ENCODE measurements at regions not wholly inside any gene's neighbourhood (a gene's known extent, or its start where the extent isn't known, plus 50 kb on each side); places are given as distances from the start of the nearest gene placed in this dataset.
"Not testable (repeated sequence)": the region's sequence is repeated elsewhere in the genome, so short reads cannot be mapped to it uniquely, and the experiment has no call there.

- H3K4me3 ChIP-seq = no peak overlapping the region
- H3K27ac ChIP-seq = no peak overlapping the region
- WGBS, 2 donors = 59 to 63% methylated on average over 2 of the region's 2 CpGs
- no peaks in the 10 kb centered on the region for H3K36me3 ChIP-seq
- no peaks in the 10 kb centered on the region for H3K9me3 ChIP-seq
- no peak for DNase-seq (ENCODE audit: low spot score in 2 of 2)
- H3K4me1 ChIP-seq = no peaks in the 10 kb centered on the region
- H3K27me3 ChIP-seq = no peaks in the 10 kb centered on the region
- TF ChIP-seq EP300 (IDR thresholded peaks at IDR 0.05) (no peak), POLR2A (IDR thresholded peaks at IDR 0.05) (no peak)
- TF ChIP-seq, protein P1, sequence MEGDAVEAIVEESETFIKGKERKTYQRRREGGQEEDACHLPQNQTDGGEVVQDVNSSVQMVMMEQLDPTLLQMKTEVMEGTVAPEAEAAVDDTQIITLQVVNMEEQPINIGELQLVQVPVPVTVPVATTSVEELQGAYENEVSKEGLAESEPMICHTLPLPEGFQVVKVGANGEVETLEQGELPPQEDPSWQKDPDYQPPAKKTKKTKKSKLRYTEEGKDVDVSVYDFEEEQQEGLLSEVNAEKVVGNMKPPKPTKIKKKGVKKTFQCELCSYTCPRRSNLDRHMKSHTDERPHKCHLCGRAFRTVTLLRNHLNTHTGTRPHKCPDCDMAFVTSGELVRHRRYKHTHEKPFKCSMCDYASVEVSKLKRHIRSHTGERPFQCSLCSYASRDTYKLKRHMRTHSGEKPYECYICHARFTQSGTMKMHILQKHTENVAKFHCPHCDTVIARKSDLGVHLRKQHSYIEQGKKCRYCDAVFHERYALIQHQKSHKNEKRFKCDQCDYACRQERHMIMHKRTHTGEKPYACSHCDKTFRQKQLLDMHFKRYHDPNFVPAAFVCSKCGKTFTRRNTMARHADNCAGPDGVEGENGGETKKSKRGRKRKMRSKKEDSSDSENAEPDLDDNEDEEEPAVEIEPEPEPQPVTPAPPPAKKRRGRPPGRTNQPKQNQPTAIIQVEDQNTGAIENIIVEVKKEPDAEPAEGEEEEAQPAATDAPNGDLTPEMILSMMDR (IDR thresholded peaks at IDR 0.05) = no peak
Observed at GRCh38 chr15:81064253-81064652, 63.5 kb downstream of the TLNRD1 start.

DNA sequence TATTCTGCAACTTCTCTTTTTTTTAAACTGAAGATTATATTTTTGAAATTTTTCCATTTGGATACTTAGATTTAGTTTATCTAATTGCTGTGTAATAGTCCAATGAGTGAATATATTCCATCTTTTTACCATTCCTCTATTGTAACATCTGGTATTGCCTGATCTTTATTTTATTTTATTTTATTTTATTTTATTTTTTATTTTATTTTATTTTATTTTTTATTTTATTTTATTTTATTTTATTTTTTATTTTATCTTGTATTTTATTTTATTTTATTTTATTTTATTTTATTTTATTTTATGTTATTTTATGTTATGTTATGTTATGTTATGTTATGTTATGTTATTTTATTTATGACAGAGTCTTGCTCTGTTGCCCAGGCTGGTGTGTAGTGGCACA lies 66.5 kb upstream of the CFAP161 start:
- H3K9me3 ChIP-seq; H3K4me3 ChIP-seq; H3K36me3 ChIP-seq; DNase-seq (ENCODE audit: low spot score in 2 of 2); H3K27me3 ChIP-seq; H3K27ac ChIP-seq: not testable (repeated sequence)
- peaks cover 0 to 11% (median 4%) of the 10 kb centered on the region in 4 donors for H3K4me1 ChIP-seq

DNA sequence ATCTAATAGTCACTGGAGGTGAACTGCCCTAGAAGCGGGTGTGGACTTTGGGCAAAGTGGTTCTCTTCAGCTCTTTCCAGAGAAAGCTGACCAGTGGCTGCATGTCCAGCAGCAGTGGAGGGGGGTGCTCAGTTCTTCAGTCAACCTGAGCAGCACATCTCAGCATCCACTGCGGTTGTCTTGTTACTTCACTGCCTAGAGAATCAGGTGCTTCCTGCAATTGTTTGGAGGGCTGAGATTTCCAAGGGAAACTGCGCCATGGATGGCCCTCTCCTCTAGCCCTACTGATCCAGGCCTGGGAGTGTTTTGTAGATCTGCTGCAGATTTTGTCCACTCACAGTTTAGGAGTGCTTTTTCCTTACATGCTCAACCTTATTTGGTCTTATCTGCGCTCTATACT lies 65.6 kb upstream of the CFAP161 start:
- H3K4me1 ChIP-seq = peaks cover 0 to 11% (median 4%) of the 10 kb centered on the region in 4 donors
- H3K9me3 ChIP-seq = no peaks in the 10 kb centered on the region
- H3K27me3 ChIP-seq = no peaks in the 10 kb centered on the region
- no peaks in the 10 kb centered on the region for H3K36me3 ChIP-seq
- 93 to 96% methylated on average over 4 of the region's 4 CpGs for WGBS, 2 donors
- TF ChIP-seq POLR2A (IDR thresholded peaks at IDR 0.05) = no peak
- DNase-seq (ENCODE audit: low spot score in 2 of 2) = no peak
- H3K27ac ChIP-seq = no peak overlapping the region
- H3K4me3 ChIP-seq = no peak overlapping the region

DNA sequence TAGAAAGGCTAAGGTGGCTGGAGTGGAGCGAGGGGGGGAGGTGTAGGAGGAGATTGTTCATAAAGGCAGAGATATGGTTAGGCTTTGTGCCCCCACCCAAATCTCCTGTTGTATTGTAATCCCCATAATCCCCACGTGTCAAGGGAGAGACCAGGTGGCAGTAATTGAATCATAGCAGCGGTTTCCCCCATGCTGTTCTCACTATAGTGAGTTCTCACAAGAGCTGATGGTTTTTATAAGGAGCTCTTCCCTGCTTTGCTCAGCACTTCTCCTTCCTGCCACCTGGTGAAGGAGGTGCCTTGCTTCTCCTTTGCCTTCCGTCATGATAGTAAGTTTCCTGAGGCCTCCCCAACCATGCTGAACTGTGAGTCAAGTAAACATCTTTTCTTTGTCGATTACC lies 64.7 kb upstream of the CFAP161 start:
- Histone ChIP-seq H3K4me3 (no peak overlapping the region), H3K9me3 (no peaks in the 10 kb centered on the region), H3K4me1 (peaks cover 0 to 11% (median 4%) of the 10 kb centered on the region in 4 donors), H3K27me3 (no peaks in the 10 kb centered on the region), H3K27ac (no peak overlapping the region), H3K36me3 (no peaks in the 10 kb centered on the region)
- 82 to 88% methylated on average over 5 of the region's 5 CpGs for WGBS, 2 donors
- DNase-seq (ENCODE audit: low spot score in 2 of 2) = no peak
- TF ChIP-seq, protein P1 (IDR thresholded peaks at IDR 0.05) = no peak
- TF ChIP-seq POLR2A (IDR thresholded peaks at IDR 0.05) (no peak), EP300 (IDR thresholded peaks at IDR 0.05) (no peak)

- Histone ChIP-seq H3K4me3 (no peak overlapping the region), H3K4me1 (peaks cover 0 to 11% (median 4%) of the 10 kb centered on the region in 4 donors), H3K36me3 (no peaks in the 10 kb centered on the region), H3K9me3 (no peaks in the 10 kb centered on the region), H3K27me3 (no peaks in the 10 kb centered on the region), H3K27ac (no peak overlapping the region)
- TF ChIP-seq, protein P1 (IDR thresholded peaks at IDR 0.05) = no peak
- TF ChIP-seq POLR2A (IDR thresholded peaks at IDR 0.05) (no peak), EP300 (IDR thresholded peaks at IDR 0.05) (no peak)
- WGBS, 2 donors = 77 to 80% methylated on average over 11 of the region's 11 CpGs
- DNase-seq (ENCODE audit: low spot score in 2 of 2) = no peak
Observed at GRCh38 chr15:81069909-81070308, 64.2 kb upstream of the CFAP161 start.

DNA sequence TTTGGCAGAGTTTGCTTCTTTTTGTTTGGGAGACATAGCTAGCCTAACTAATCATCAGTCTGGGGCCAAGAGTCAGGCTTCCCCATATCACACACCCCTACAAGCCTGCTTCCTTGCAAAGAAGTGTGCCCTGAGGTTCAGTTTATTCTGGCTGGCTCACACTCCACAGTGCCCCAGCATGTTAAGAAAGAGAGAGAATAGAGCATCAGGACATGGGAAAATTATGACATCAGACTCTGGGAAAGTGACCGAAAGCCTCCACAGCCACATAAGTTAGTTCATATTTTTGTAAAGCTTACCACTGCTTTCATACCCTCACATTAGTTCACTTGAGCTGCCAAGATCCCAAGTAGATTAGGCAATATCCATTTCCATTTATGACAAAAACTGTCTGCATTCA lies 63.0 kb upstream of the CFAP161 start:
- H3K36me3 ChIP-seq = no peaks in the 10 kb centered on the region
- H3K27ac ChIP-seq = peak overlapping the region in 2 of 4 donors; percentile 4 to 13
- no peak for DNase-seq (ENCODE audit: low spot score in 2 of 2)
- H3K9me3 ChIP-seq = no peaks in the 10 kb centered on the region
- H3K4me1 ChIP-seq = peaks cover 0 to 11% (median 4%) of the 10 kb centered on the region in 4 donors
- H3K27me3 ChIP-seq = no peaks in the 10 kb centered on the region
- no peak overlapping the region for H3K4me3 ChIP-seq
- TF ChIP-seq, protein P1 (IDR thresholded peaks at IDR 0.05) = no peak
- TF ChIP-seq POLR2A (IDR thresholded peaks at IDR 0.05) = no peak
- TF ChIP-seq EP300 (IDR thresholded peaks at IDR 0.05) = no peak
- 19 to 27% methylated on average over 1 of the region's 1 CpG for WGBS, 2 donors
